GDM1 (cell line): ENCODE measurements at regions not wholly inside any gene's neighbourhood (a gene's known extent, or its start where the extent isn't known, plus 50 kb on each side); places are given as distances from the start of the nearest gene placed in this dataset.
"Not testable (repeated sequence)": the region's sequence is repeated elsewhere in the genome, so short reads cannot be mapped to it uniquely, and the experiment has no call there.

Source experiments
- DNase-seq: peaks from one replicate; lab custom pipeline; 2025; lab: John Stamatoyannopoulos, UW

DNA sequence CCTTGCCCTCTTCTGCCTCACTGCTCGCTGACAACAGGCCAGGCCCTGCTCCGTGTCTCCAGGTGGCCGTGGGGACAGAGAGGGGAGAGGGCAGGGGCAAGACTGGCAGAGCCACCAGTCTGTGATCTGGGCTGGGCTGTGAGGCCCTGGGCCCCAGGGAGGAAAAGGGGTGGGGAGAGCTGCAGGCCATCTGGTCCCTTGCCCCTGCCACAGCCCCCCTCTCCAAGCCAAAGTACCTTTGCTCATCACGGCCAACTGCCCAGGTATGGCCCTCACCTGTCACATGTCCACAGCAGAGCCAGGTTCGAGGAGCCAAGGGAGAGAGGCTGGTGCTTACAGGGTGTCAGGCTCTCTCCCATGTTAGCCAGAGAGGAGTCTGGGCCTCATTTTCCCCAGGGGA, 91.4 kb upstream of the LHX1 start:
- DNase-seq, result no peak

DNA sequence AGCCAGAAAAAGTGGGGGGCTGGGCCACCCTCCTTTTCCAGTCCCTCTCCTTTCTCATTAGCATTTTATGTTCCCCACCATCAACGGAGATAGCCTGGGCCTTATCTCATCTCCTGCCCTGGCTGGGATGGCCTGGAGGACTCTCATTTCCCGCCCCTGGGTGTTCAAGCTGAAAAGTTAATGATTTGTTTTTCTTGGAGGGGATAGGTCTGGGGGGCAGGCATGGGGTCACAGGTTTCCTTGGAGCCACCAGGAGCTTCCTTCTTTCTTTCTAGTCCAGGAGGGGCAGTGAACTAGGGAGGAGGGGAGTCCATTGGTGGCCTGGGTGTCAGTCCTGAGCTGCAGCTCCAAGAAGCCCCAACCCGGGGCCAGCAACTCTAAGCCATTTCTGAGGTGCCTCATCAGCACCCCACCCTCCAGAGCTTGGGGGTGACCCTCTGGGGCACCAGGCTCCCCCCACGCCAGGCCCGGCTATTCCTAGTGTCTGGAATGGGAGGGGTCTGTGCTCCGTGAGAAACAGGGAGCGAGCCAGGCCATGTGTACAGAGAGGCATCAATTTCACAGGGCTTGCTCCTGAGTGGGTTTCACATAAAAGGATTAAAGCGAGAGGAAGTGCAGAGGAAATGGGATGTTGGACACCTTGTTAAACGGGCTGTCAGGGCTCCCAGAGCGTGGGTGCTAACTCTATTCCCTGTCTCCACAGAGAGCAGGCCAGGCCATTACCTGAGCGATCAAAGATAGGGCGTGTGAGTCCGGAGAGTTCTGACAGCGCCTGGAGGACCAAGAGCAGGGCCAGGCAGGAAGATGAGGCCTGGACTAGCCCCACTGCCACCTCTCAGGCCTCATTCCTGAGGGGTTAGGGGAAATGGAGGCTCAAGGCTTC, 90.6 kb upstream of the LHX1 start:
- DNase-seq, result no peak

DNA sequence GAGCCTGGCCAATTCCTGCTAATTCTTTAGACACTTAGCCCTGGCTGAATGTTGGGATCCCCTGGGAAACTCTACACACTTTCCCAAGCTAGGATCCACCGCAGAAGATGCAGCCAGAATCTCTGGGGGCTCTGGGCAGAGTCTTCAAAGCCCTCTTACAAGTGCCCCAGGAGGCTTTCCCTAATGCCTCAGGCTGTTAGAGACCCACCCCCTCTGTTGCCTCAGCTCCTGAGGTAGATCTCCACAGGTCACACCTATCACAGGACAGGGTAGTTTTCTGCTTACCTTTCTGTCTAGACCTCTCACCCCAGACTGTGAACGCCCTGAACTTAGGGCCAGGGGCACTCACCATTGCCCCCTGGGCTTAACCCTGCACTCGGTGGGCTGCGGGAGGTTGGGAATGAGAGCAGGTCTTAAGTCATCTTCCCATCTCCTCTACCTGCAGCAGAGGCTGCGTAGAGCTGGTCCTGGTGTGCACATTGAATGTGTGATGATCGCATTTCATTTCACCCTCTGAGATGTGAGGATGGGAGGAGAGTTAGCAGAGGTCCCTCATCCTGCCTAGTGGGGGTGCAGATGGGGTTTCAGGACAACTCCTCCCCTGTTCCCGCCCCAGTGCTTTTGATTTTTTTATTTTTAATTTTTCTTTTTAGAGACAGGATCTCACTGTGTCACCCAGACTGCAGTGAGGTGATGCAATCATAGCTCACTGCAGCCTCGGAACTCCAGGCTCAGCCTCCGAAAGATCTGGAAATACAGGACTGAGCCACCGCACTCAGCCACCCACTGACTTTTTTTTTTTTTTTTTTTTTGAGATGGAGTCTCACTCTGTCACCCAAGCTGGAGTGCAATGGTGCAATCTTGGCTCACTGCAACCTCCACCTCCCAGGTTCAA, 89.0 kb upstream of the LHX1 start:
- DNase-seq, result no peak

DNA sequence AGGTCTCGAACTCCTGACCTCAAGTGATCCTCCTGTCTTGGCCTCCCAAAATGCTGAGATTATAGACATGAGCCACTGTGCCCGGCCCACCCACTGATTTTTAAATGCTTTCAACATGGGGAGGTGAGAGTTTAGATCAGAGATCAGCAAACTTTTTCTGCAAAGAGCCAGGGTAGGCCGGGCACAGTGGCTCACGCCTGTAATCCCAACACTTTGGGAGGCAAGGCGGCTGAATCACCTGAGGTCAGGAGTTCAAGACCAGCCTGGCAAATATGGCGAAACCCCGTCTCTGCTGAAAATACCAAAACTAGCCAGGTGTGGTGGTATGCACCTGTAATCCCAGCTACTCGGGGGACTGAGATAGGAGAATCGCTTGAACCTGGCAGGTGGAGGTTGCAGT, 88.3 kb upstream of the LHX1 start:
- not testable (repeated sequence) for DNase-seq

DNA sequence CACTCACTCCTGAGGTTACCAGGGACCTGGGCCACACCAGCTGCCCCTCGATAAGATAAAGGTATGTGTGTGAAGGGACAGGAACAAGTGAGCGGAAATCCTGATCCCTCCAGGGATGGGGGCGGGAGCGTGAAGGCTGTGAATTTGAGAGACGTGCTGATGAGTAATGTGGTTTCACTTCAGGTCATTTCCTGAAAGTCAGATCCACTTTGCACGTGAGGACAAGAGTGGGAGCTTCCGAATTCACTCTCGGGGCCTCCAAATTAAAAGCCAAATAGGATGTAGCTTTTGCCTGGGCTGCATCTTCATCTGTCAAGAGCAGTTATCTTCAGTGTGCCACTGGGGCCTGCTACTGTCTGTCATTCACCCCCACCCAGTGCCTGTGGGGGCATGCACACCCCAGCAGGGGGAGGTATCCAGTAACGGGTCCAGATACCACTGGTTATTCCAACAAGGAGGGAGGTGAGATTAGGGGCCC, 87.4 kb upstream of the LHX1 start:
- no peak for DNase-seq

DNA sequence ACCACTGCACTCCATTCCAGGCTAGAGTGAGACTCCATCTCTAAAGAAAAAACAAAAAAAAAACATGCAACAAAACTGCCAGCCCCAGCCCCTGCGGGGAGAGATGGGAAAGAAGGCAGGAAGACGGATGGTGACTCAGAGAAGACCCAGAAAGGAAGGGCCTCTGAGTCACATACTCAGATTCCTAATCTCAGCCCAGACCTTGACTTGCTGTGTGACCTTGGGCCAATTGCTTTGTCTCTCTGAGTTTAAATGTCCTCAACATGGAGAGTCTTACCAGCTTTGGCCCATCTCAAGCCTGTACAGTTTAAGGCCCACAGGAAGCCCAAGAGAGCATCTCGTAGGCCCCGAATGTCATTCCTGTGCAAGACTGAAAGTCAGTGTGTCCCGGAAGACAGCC, 86.5 kb upstream of the LHX1 start:
- DNase-seq, result no peak

DNA sequence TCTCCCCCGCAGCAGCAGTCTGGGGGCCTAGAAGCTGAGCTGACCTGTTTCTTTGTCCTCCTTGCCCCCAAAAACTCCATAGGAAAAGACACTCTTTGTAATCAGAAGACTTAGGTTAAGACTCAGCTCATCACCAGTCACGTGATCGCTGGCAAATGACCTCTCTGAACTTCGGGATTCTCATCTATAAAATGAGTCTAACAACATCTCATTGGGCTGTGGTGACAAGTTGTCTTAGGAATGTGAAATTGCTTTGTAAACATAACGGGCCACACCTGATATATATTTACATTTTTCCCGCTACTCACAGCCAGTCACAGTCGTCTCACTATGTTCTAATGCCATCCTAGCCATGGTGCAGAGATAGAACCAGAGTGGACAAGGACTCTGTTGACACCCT, 86.0 kb upstream of the LHX1 start:
- no peak for DNase-seq

DNA sequence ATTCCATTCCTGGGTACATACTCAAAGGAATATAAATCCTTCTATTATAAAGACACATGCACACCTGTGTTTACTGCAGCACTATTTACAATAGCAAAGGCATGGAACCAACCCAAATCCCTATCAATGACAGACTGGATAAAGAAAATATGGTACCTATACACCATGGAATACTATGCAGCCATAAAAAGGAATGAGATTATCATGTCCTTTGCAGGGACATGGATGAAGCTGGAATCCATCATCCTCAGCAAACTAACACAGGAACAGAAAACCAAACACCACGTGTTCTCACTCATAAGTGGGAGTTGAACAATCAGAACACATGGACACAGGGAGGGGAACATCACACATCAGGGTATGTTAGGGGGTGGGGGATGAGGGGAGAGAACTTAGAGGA, 84.8 kb upstream of the LHX1 start:
- DNase-seq, result not testable (repeated sequence)

DNA sequence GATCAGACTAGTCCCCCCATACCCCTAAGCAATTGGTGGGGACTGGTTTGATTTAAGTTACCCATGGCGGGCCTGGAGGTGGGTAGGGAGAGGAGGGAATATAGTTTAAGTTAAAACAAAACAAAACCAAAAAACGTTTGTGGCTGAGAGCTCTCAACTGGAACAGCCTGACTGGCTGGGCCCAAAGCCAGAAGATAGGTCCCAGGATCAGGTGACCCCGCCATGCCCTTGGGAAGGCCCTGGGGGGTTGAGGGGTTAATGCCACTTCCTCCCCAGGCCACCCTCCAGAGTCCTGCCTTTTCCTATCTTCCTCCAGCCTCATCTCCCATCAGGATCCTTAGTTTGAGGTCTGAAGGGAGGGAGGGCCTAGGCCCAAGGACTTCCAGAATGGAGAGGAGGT, 82.3 kb upstream of the LHX1 start:
- no peak for DNase-seq

DNA sequence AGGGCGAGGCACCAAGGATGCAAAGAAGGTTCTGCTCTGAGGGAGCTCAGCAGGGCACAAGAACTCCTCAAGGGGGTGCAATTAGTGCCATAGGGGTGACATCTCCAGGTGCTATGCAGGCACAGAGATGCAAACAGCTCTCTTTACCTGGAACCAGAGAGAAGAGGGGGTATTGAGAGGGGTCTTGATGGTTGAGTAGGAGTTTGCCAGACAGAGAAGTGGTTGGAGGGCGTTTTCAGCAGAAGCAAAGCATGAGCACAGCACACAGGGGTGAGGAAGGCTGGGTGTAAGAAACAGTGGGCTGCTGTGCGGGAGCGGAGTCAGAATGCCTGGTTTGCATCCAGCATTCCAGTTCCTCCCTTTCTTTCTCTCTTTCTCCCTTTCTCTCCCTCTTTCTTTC, 81.8 kb upstream of the LHX1 start:
- DNase-seq, result no peak

DNA sequence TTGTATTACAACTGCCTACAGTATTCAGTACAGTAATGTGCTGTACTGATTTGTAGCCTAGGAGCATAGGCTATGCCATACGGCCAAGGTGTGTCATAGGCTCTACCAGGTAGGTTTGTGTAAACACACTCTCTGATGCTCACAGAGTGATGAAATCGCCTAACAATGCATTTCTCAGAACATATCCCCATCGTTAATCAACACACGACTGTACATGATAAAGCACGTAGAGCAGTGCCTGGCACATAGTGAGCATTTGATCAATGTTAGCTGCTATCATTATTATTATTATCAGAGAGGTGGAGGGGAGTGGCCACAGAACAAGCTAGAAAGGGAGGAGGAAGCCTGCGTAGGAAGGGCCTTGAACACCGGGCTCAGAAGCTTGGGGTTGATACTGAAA, 81.1 kb upstream of the LHX1 start:
- no peak for DNase-seq

DNA sequence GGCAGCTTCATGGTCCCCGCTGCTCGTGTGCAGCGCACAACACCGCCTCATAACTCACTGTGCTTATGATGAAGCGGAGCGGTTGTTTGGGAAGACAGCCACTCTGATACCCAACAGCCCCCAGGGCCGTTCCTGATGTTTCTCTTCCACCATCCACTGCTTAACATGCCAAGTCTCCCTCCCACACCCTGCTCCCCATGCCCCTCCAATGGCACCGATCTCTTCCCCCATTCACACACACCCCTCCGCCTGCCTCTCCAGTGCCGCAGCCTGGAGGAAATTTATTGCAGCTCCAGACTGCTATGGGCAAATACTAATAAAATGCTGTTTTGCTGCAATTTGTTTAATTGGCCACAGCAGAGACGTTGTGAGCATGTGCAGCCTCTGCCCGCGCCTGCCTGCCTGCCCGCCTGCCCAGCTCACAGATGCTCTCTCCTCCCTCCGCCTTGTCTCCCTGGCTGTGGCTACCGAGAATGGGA, 80.3 kb upstream of the LHX1 start:
- no peak for DNase-seq

DNA sequence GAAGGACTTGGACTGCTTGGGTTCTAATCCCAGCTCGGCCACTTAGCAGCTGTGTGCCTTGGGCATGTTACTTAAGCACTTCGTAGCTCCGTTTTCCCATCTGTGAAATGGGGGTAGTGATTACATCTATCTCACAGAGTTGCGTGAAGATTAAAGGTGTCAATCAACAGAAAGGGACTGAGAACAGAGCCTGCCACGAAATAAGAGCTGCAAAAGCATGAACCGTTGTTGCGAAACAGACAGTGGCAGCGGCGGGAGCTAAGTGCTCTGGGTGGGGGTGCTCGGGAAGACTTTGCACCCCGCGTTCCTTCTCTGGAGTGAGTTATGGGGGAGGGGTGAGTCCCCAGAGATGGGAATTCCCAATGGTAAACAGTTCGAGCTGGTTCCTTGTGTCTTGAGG, 79.6 kb upstream of the LHX1 start:
- no peak for DNase-seq

DNA sequence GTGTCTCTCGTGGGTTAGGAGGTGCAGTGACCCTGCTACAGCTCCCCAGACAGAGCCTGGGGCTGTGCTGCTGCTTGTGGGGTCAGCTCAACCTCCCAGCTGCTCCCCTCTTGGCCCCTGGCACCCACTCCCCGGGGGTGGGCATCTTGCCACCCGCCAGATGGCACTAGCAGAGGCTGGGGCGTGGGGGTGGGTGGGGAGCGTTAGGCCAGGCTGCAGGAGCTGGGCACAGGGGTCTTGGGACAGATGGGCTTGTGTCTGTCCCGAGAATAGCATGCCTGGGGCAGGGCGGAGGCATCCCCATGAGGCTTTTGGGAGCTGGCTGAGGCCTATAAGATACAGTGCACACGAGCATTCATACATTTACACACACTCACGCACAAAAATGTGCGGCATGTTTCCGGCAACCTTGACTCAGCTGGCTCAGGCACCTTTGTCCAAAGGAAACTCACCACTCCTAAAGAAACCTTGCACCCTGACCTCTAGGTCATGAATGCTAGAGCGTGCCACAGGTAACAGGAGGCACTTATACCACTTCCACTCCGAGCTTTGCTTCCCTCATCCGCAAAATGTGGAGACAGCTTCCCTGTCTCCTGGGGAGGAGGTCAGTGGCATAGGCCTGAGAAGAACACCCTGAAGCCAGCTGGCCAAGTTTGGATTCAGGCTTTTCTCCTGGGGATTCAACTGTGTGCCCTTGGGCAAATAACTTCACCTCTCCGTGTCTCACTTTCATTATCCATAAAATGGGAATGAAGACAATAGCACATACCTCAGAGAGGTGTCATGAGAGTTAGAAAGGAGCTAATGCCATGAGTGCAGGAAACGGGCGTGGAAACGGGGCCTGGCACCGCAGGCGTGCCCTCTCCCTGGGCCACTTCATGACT, 78.9 kb upstream of the LHX1 start:
- no peak for DNase-seq

DNA sequence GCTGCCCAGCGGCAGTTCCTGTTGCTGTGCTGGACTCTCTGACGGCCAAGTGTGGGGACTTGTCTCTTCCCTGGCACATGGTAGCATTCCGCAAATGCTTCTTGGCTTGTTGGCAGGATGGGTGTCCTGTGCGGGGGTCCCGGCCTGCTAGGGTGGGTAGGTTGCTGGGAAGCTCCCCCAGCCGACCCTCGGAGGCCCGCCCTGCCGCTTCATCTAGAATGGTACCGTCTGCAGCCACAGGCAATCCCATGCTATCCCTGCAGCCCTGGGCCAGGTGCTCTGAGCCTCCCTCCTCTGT, 78.3 kb upstream of the LHX1 start:
- no peak for DNase-seq

DNA sequence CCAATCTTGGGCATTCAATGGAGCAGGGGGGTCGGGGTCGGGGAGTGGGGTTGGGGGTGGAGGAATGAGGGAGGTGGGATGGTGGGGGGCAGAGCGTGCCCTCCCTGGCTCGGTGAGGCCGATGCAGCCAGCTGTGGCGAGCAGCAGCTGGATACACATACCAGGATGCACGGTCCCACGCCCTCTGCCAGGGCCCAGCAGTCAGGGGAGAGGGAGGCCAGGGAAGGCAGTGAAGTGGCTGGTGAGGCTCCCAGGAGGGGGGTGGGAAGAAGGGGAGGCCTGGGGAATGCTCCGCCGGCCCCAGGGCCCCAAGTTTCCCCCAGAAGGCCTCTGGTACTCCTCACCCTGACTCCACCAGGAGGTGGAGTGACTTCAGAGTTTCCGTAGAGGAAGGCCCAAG, 77.6 kb upstream of the LHX1 start:
- no peak for DNase-seq

DNA sequence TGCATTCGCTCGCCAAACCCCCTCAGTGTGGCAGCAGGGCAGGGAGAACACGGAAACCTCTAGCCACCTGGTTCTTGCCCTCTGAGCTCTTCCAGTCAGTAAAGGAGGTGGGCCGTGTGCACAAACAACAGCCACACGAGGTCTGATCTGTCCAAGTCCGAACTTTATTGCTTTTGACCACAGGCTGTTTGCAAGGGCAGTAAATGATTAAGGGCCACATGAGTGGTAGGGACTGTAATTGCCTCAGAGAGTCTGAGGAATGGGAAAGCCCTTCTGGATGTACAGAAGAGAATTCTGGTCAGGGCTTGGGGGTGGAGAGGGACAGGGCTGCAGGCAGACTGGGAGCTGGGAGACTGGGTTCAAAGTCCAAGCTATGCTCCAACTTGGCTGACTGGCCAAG, 75.7 kb upstream of the LHX1 start:
- no peak for DNase-seq

DNA sequence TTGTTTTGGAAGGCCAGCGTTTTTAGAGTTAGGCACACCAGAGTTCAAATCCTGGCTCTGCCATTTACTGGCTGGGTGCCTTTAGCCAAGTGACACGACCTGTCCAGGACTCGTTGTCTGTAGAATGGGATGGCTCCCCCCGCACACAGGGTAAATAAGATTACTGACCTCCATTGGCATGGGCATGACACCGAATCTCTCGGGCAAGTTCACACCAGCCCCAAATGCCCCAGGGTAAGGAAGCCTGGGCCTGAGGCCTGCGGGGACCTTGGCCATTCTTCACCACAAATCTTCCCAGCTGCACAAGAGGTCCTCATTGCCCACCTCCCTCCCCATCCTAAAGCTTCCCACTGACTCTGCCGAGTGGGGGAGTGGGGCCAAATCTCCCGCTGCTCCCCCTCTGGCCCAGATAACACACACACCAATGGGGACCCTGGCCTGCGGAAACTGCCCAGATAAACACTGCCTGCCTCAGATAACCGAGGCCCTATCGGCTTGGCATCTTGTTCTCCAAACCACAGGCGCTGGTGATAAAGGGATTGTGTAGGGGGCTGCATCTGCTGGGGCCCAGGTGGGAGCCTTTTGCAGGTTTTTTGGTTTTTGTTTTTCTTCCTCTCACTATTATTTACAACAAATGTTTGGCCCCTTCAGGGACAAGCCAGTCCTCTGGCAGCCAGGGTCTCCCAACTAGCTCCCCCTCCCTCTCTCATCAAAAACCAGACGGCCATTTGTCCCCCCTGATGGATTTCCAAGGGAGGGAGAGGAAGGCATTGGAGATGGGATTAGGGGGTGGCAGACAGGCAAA, 75.0 kb upstream of the LHX1 start:
- no peak for DNase-seq

DNA sequence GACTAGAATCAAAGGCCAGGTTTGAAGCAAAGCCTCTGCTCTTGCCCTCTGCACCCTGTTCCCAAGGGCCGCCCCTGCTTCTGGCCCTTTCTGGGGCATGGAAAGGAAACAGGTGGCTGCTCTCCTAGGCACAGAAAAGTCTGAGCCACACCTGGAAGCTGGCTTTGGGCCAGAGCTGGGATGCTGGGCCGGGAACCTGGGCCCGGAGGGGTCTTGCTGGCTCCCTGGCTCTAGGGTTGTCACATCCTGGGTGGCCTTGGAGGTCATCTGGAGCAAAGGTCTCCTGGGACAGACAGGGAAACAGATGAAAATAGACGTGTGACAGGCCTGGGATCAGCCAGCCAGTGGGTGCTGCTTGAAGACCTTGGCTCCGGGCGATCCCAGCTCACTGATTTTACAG, 74.1 kb upstream of the LHX1 start:
- no peak for DNase-seq

DNA sequence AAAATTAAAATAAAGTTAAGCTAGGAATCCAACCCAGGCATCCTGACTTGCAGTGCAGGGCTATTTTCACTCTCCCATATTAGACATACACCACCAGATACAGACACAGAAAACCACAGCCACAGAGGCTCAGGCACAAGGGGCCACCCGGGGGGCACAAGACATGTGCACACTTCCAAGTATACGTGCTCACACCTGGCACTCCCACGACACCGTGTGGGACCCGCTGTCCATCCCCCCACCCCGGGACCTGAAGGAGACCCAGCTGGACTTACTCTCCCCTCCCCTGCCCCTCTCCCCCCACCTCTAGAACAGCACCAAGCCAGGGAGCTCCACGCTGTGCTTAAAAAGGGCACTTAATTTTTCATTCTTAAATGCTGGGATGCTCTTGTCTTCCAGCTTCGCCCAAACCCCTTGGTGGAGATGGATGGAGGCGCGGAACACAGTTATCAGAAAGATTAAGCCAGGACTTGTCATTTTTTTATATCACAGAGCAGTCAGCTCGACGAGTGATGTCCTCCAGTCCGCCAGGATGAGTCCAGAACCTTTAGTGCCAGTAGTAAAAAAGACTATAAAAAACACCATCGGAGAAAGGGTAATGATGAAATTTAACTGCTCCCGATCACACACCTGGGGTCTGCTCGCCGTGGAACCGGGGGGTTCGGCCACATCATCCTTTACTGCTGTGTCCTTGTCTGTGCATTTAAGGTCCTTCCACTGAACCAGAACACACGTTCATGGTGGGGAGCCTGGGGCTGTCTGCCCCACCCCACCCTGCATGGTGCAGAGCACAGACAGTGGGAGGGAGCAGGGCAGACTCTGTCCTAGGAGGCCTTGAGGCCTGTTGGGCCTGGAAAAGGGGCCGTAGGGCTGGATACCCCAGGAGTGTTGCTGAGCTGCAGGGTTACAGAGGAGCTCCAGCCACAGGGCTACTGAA, 73.3 kb upstream of the LHX1 start:
- no peak for DNase-seq
